ENCODE measurements at regions not wholly inside any gene's neighbourhood (a gene's known extent, or its start where the extent isn't known, plus 50 kb on each side); places are given as distances from the start of the nearest gene placed in this dataset.

- no peak for TF ChIP-seq GATA2 (CRISPR knock-in tag; IDR thresholded peaks at IDR 0.05)
- peak; percentile 55; the same call in 1 of the 2 replicates for TF ChIP-seq PBX3 (IDR thresholded peaks at IDR 0.05)
- no peak for TF ChIP-seq USF2 (IDR thresholded peaks at IDR 0.05; ENCODE audit: borderline replicate concordance, low read depth, low read length)
- peak; percentile 40; the same call in 1 of the 2 replicates for TF ChIP-seq FOSL2 (IDR thresholded peaks at IDR 0.05; ENCODE audit: borderline replicate concordance, low read depth)
- TF ChIP-seq MEF2A (IDR thresholded peaks at IDR 0.05; ENCODE audit: borderline replicate concordance, low read depth): no peak
- TF ChIP-seq POLR2AphosphoS5 (IDR thresholded peaks at IDR 0.05; ENCODE audit: low read depth, low read length): 0 out of 2 replicates have a peak, but pooled peaks have one; percentile 23
- TF ChIP-seq RXRA (IDR thresholded peaks at IDR 0.05; ENCODE audit: borderline replicate concordance, low read depth): no peak
- no peak for TF ChIP-seq YY1 (IDR thresholded peaks at IDR 0.05; ENCODE audit: low read depth)
- TF ChIP-seq EP300 (IDR thresholded peaks at IDR 0.05; ENCODE audit: borderline replicate concordance in 1 of 2, low read depth in 1 of 2, low read length in 1 of 2): peak; percentile 19 to 65; a peak in 2 of 4 replicates
Measured at GRCh38 chr2:207256476-207257207, 90.9 kb upstream of the KLF7 start (continued).

GRCh38 chr2:207257251-207258250, 91.8 kb upstream of the KLF7 start:
- DNase-seq: no peak
- H3K4me3 ChIP-seq (ENCODE audit: low read depth in 2 of 2, low read length in 1 of 2): no peak overlapping the region
- no peak for TF ChIP-seq SMC3 (IDR thresholded peaks at IDR 0.05; ENCODE audit: low read depth, low read length)
- no peak for TF ChIP-seq IRF3 (IDR thresholded peaks at IDR 0.05; ENCODE audit: low read depth, low read length)
- no peak for TF ChIP-seq MEF2A (IDR thresholded peaks at IDR 0.05; ENCODE audit: borderline replicate concordance, low read depth)
- TF ChIP-seq CHD2 (IDR thresholded peaks at IDR 0.05; ENCODE audit: low read length, partially characterized antibody): no peak
- no peak for TF ChIP-seq NFIC (IDR thresholded peaks at IDR 0.05; ENCODE audit: borderline replicate concordance)
- no peak for TF ChIP-seq USF1 (IDR thresholded peaks at IDR 0.05; ENCODE audit: borderline replicate concordance, low read depth)
- no peak for TF ChIP-seq EP300 (IDR thresholded peaks at IDR 0.05; ENCODE audit: borderline replicate concordance in 1 of 2, low read depth in 1 of 2, low read length in 1 of 2)
- TF ChIP-seq TAF1 (IDR thresholded peaks at IDR 0.05; ENCODE audit: borderline replicate concordance, low read depth, low read length): no peak
- TF ChIP-seq FOXJ3 (CRISPR knock-in tag; IDR thresholded peaks at IDR 0.05): no peak
- TF ChIP-seq YY1 (IDR thresholded peaks at IDR 0.05; ENCODE audit: low read depth): no peak
- no peak for TF ChIP-seq GABPA (IDR thresholded peaks at IDR 0.05; ENCODE audit: low read depth)
- no peak for TF ChIP-seq TEAD4 (IDR thresholded peaks at IDR 0.05; ENCODE audit: borderline replicate concordance, insufficient read depth)
- no peak for TF ChIP-seq RCOR1 (IDR thresholded peaks at IDR 0.05; ENCODE audit: low read length)
- peaks cover 52% of the 10 kb centered on the region for H3F3A ChIP-seq (replicated peaks; ENCODE audit: insufficient read depth)
- no peaks in the 10 kb centered on the region for H3K27me3 ChIP-seq (ENCODE audit: insufficient read depth)
- no peaks in the 10 kb centered on the region for H3K9me3 ChIP-seq
- POLR2A ChIA-PET: interaction anchor here (0.5 to 1.5 kb wide), 3 partner anchors 26 to 263 kb away, joined by 3 read pairs; no protein-coding TSS in a partner anchor
- peak overlapping the region; percentile 71 for H3K4me2 ChIP-seq
- peak overlapping the region; percentile 80 for H3K9ac ChIP-seq
- WGBS (ENCODE audit: low lambda C conversion rate): 79% methylated on average over 9 of the region's 11 CpGs
- no peaks in the 10 kb centered on the region for H3K36me3 ChIP-seq (replicated peaks in 1 of 2; ENCODE audit: control insufficient read depth in 1 of 2, insufficient read depth in 2 of 2, low read length in 1 of 2)
- H3K4me1 ChIP-seq (ENCODE audit: control insufficient read depth in 1 of 2, insufficient read depth in 2 of 2, low read depth in 1 of 2, low read length in 1 of 2): peaks cover 58 to 71% of the 10 kb centered on the region in 2 experiments
- CTCF ChIA-PET: interaction anchor here (1.4 to 1.7 kb wide), 3 partner anchors 20 to 216 kb away, joined by 4 to 6 read pairs (median 5); no protein-coding TSS in a partner anchor
- H2AFZ ChIP-seq (ENCODE audit: low read depth): peak overlapping the region; percentile 11; the same call in 1 of the 2 replicates
- H4K20me1 ChIP-seq (ENCODE audit: insufficient read depth): no peaks in the 10 kb centered on the region
- peak overlapping the region; percentile 70 to 97 for H3K27ac ChIP-seq (ENCODE audit: low read depth in 2 of 2, low read length in 1 of 2)
- H3K79me2 ChIP-seq (ENCODE audit: insufficient read depth): no peaks in the 10 kb centered on the region
- no peaks in the 10 kb centered on the region for H3K9me2 ChIP-seq
